HG03045 (cell line): ENCODE measurements at regions not wholly inside any gene's neighbourhood (a gene's known extent, or its start where the extent isn't known, plus 50 kb on each side); places are given as distances from the start of the nearest gene placed in this dataset.

Source experiments
- ATAC-seq: cut with Tn5 transposase; IDR thresholded peaks from one replicate; pipeline ENCODE4 v1.9.1; 2021; ENCODE audit warnings: mild to moderate bottlenecking, moderate library complexity; ENCODE audit not compliant: unreplicated experiment

GRCh38 chr12:24425601-24425970, 476.1 kb upstream of the SOX5 start:
- ATAC-seq: no peak

GRCh38 chr12:24424889-24425600, 475.6 kb upstream of the SOX5 start:
- ATAC-seq: no peak

GRCh38 chr12:24424376-24424775, 474.9 kb upstream of the SOX5 start:
- no peak for ATAC-seq

GRCh38 chr12:24423611-24424010, 474.1 kb upstream of the SOX5 start:
- ATAC-seq: no peak

GRCh38 chr12:24421759-24422158, 472.3 kb upstream of the SOX5 start:
- no peak for ATAC-seq

GRCh38 chr12:24418157-24418556, 468.7 kb upstream of the SOX5 start:
- no peak for ATAC-seq

GRCh38 chr12:24416423-24417109, 467.1 kb upstream of the SOX5 start:
- no peak for ATAC-seq

- no peak for ATAC-seq
Observed at GRCh38 chr12:24415934-24416333, 466.5 kb upstream of the SOX5 start.

- ATAC-seq: no peak
Observed at GRCh38 chr12:24414480-24414879, 465.0 kb upstream of the SOX5 start.

- ATAC-seq: no peak
Observed at GRCh38 chr12:24411948-24412347, 462.5 kb upstream of the SOX5 start.

- no peak for ATAC-seq
Observed at GRCh38 chr12:24409868-24410267, 460.4 kb upstream of the SOX5 start.

GRCh38 chr12:24408305-24408704, 458.8 kb upstream of the SOX5 start:
- ATAC-seq: no peak

- no peak for ATAC-seq
Observed at GRCh38 chr12:24407884-24408283, 458.4 kb upstream of the SOX5 start.

GRCh38 chr12:24404086-24404815, 454.8 kb upstream of the SOX5 start:
- ATAC-seq: no peak

GRCh38 chr12:24400533-24400932, 451.1 kb upstream of the SOX5 start:
- no peak for ATAC-seq

- ATAC-seq: no peak
Observed at GRCh38 chr12:24398605-24399004, 449.1 kb upstream of the SOX5 start.

GRCh38 chr12:24396224-24396623, 446.8 kb upstream of the SOX5 start:
- ATAC-seq: no peak

GRCh38 chr12:24394246-24394645, 444.8 kb upstream of the SOX5 start:
- no peak for ATAC-seq

- no peak for ATAC-seq
Observed at GRCh38 chr12:24393071-24393470, 443.6 kb upstream of the SOX5 start.

GRCh38 chr12:24389394-24389793, 439.9 kb upstream of the SOX5 start:
- no peak for ATAC-seq

GRCh38 chr12:24387381-24387780, 437.9 kb upstream of the SOX5 start:
- no peak for ATAC-seq

GRCh38 chr12:24386836-24387235, 437.4 kb upstream of the SOX5 start:
- ATAC-seq: no peak
